ENCODE measurements at regions not wholly inside any gene's neighbourhood (a gene's known extent, or its start where the extent isn't known, plus 50 kb on each side); places are given as distances from the start of the nearest gene placed in this dataset.

DNA sequence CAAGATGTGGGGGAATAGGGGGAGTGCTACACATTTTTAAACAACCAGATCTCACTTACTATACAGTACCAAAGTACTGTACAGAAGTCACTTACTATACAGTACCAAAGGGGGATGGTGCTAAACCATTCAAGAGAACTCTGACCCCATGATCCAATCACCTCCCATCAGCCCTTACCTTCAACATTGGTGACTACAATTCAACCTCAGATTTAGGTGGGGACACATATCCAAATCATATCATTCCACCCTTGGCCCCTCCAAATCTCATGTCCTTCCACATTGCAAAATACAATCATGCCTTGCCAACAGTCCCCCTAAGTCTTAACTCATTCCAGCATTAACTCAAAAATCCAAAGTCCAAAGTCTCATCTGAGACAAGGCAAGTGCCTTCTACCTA lies 49.9 kb upstream of the CD2AP start (continued):
- TF ChIP-seq, protein P1, sequence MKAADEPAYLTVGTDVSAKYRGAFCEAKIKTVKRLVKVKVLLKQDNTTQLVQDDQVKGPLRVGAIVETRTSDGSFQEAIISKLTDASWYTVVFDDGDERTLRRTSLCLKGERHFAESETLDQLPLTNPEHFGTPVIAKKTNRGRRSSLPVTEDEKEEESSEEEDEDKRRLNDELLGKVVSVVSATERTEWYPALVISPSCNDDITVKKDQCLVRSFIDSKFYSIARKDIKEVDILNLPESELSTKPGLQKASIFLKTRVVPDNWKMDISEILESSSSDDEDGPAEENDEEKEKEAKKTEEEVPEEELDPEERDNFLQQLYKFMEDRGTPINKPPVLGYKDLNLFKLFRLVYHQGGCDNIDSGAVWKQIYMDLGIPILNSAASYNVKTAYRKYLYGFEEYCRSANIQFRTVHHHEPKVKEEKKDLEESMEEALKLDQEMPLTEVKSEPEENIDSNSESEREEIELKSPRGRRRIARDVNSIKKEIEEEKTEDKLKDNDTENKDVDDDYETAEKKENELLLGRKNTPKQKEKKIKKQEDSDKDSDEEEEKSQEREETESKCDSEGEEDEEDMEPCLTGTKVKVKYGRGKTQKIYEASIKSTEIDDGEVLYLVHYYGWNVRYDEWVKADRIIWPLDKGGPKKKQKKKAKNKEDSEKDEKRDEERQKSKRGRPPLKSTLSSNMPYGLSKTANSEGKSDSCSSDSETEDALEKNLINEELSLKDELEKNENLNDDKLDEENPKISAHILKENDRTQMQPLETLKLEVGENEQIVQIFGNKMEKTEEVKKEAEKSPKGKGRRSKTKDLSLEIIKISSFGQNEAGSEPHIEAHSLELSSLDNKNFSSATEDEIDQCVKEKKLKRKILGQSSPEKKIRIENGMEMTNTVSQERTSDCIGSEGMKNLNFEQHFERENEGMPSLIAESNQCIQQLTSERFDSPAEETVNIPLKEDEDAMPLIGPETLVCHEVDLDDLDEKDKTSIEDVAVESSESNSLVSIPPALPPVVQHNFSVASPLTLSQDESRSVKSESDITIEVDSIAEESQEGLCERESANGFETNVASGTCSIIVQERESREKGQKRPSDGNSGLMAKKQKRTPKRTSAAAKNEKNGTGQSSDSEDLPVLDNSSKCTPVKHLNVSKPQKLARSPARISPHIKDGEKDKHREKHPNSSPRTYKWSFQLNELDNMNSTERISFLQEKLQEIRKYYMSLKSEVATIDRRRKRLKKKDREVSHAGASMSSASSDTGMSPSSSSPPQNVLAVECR (CRISPR knock-in tag; IDR thresholded peaks at IDR 0.05; ENCODE audit: borderline replicate concordance): no peak
- TF ChIP-seq ZNF441 (CRISPR knock-in tag; IDR thresholded peaks at IDR 0.05; ENCODE audit: borderline replicate concordance) (no peak), MNT (IDR thresholded peaks at IDR 0.05) (no peak), HNRNPUL1 (IDR thresholded peaks at IDR 0.05; ENCODE audit: low read depth, low read length) (no peak), PCBP1 (IDR thresholded peaks at IDR 0.05; ENCODE audit: borderline replicate concordance, low read depth, low read length) (no peak), ZMYM2 (CRISPR knock-in tag; IDR thresholded peaks at IDR 0.05) (no peak), ZNF20 (CRISPR knock-in tag; IDR thresholded peaks at IDR 0.05) (no peak), ZNF337 (CRISPR knock-in tag; IDR thresholded peaks at IDR 0.05; ENCODE audit: borderline replicate concordance, low read depth) (no peak), SALL2 (CRISPR knock-in tag; IDR thresholded peaks at IDR 0.05) (no peak), ZNF607 (CRISPR knock-in tag; IDR thresholded peaks at IDR 0.05; ENCODE audit: borderline replicate concordance) (no peak)
- TF ChIP-seq, protein P2, sequence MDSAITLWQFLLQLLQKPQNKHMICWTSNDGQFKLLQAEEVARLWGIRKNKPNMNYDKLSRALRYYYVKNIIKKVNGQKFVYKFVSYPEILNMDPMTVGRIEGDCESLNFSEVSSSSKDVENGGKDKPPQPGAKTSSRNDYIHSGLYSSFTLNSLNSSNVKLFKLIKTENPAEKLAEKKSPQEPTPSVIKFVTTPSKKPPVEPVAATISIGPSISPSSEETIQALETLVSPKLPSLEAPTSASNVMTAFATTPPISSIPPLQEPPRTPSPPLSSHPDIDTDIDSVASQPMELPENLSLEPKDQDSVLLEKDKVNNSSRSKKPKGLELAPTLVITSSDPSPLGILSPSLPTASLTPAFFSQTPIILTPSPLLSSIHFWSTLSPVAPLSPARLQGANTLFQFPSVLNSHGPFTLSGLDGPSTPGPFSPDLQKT (CRISPR knock-in tag; IDR thresholded peaks at IDR 0.05; ENCODE audit: borderline replicate concordance): no peak

Small RNA genes in the stretch of these regions (small RNA-seq; reads per million reads assigned to genes)
- 0 reads per million in 3 experiments for gene B3GNTL1P2 (ENCODE audit: insufficient read depth in 2 of 3, insufficient read length in 3 of 3, low read depth in 2 of 3, low replicate concordance in 1 of 3)

All from HepG2 (cell line).